SK-N-SH (cell line): ENCODE measurements at regions not wholly inside any gene's neighbourhood (a gene's known extent, or its start where the extent isn't known, plus 50 kb on each side); places are given as distances from the start of the nearest gene placed in this dataset.

Experiments used
- CTCF ChIA-PET: fragments of 300-600, 350-600 bp; formaldehyde crosslinking; extraction: SDS; loops from one replicate; lab custom pipeline; 2021; lab: Yijun Ruan, JAX
- POLR2A ChIA-PET: fragments of 350-600 bp; sonication (Branson Sonifier 250); formaldehyde crosslinking; extraction: SDS; loops from one replicate; lab custom pipeline; 2020; ENCODE audit warnings: antibody characterized with exemption, inconsistent platforms; lab: Yijun Ruan, JAX
- DNase-seq: peaks from one replicate; pipeline ENCODE4 v3.0.0; 2012
- H2AFZ ChIP-seq: fragments of 200-600 bp; sonication (generic); 2 replicates; pipeline ENCODE4 v1.8.1; 2016; ENCODE audit warnings: antibody characterized with exemption, mild to moderate bottlenecking, low read depth
- H3F3A ChIP-seq: fragments of 200-600 bp; sonication (generic); replicated peaks from 2 replicates; pipeline ENCODE3; 2016; ENCODE audit warnings: antibody characterized with exemption, mild to moderate bottlenecking; ENCODE audit not compliant: insufficient read depth
- H3K27ac ChIP-seq, 2 experiments: fragments of 200-500 bp in 1 of 2; fragments of 200-600 bp in 1 of 2; sonication (Bioruptor generic) in 1 of 2; sonication (generic), shearing (Covaris generic) in 1 of 2; 2 replicates each; pipeline versions ENCODE4 v1.5.1 to v1.6.1; 2014 to 2016; ENCODE audit warnings: low read depth in 2 of 2, inconsistent platforms in 1 of 2, low read length in 1 of 2, mild to moderate bottlenecking in 1 of 2, mixed read lengths in 1 of 2
- H3K27me3 ChIP-seq: fragments of 200-600 bp; sonication (generic), shearing (Covaris generic); 2 replicates; pipeline ENCODE4 v1.6.1; 2016; ENCODE audit warnings: mixed run types; ENCODE audit not compliant: insufficient read depth
- H3K36me3 ChIP-seq, 2 experiments: fragments of 200-500 bp in 1 of 2; fragments of 200-600 bp in 1 of 2; sonication (Bioruptor generic) in 1 of 2; sonication (generic) in 1 of 2; replicated peaks in 1 of 2; 2 replicates each; pipeline versions ENCODE3 to v1.5.1; 2014 to 2016; ENCODE audit warnings: low read length in 1 of 2, mild to moderate bottlenecking in 1 of 2; ENCODE audit not compliant: insufficient read depth in 2 of 2, control insufficient read depth in 1 of 2
- H3K4me1 ChIP-seq, 2 experiments: fragments of 200-500 bp in 1 of 2; fragments of 200-600 bp in 1 of 2; sonication (Bioruptor generic) in 1 of 2; sonication (generic), shearing (Covaris generic) in 1 of 2; 2 replicates each; pipeline versions ENCODE4 v1.5.1 to v1.6.1; 2014 to 2016; ENCODE audit warnings: low read depth in 1 of 2, low read length in 1 of 2, mixed run types in 1 of 2; ENCODE audit not compliant: insufficient read depth in 2 of 2, control insufficient read depth in 1 of 2
- H3K4me2 ChIP-seq: fragments of 200-600 bp; sonication (generic), shearing (Covaris generic); 2 replicates; pipeline ENCODE4 v1.6.1; 2017; ENCODE audit warnings: mixed run types
- H3K4me3 ChIP-seq, 2 experiments: fragments of 200-500 bp in 1 of 2; fragments of 200-600 bp in 1 of 2; sonication (Bioruptor generic) in 1 of 2; sonication (generic), shearing (Covaris generic) in 1 of 2; 2 replicates each; pipeline versions ENCODE4 v1.5.1 to v1.8.1; 2014 to 2016; ENCODE audit warnings: low read depth in 2 of 2, inconsistent platforms in 1 of 2, low read length in 1 of 2, mild to moderate bottlenecking in 1 of 2, mixed read lengths in 1 of 2, moderate library complexity in 1 of 2
- H3K79me2 ChIP-seq: fragments of 200-600 bp; sonication (generic); 2 replicates; pipeline ENCODE4 v1.8.1; 2017; ENCODE audit warnings: mild to moderate bottlenecking; ENCODE audit not compliant: insufficient read depth
- H3K9ac ChIP-seq: fragments of 200-600 bp; sonication (generic); 2 replicates; pipeline ENCODE4 v1.6.1; 2017; ENCODE audit warnings: mixed run types
- H3K9me2 ChIP-seq: fragments of 200-600 bp; sonication (generic); 2 replicates; pipeline ENCODE4 v1.6.1; 2017; ENCODE audit warnings: mixed run types
- H3K9me3 ChIP-seq: fragments of 200-600 bp; sonication (generic); 2 replicates; pipeline ENCODE4 v1.6.1; 2017; ENCODE audit warnings: mixed run types, mild to moderate bottlenecking, moderate library complexity
- H4K20me1 ChIP-seq: fragments of 200-600 bp; sonication (generic); 2 replicates; pipeline ENCODE4 v1.6.1; 2017; ENCODE audit warnings: mild to moderate bottlenecking, mixed run types; ENCODE audit not compliant: insufficient read depth
- CTCF ChIP-seq: fragments of 200-600 bp; sonication (generic); IDR thresholded peaks from 2 replicates; pipeline ENCODE4 v1.6.1; 2017; ENCODE audit warnings: antibody characterized with exemption, mild to moderate bottlenecking, moderate library complexity
- FOSL2 ChIP-seq: IDR thresholded peaks from 2 replicates; pipeline ENCODE4 v1.4.0; 2012; ENCODE audit warnings: low read depth, mild to moderate bottlenecking, moderate library complexity, borderline replicate concordance
- FOXJ3 ChIP-seq: sonication (generic); formaldehyde crosslinking; IDR thresholded peaks from 2 replicates; pipeline ENCODE4 v1.5.1; 2020; ENCODE audit warnings: mild to moderate bottlenecking, missing genetic modification reagents
- GABPA ChIP-seq: IDR thresholded peaks from 2 replicates; pipeline ENCODE4 v1.4.0; 2012; ENCODE audit warnings: low read depth, mild to moderate bottlenecking
- GATA2 ChIP-seq: sonication (generic); formaldehyde crosslinking; IDR thresholded peaks from 2 replicates; pipeline ENCODE4 v1.5.0; 2020; ENCODE audit warnings: mild to moderate bottlenecking, missing genetic modification reagents
- IRF3 ChIP-seq: fragments of 150-350 bp; IDR thresholded peaks from 2 replicates; pipeline ENCODE4 v1.6.1; 2016; ENCODE audit warnings: mild to moderate bottlenecking, low read depth, low read length
- JUND ChIP-seq: IDR thresholded peaks from 2 replicates; pipeline ENCODE4 v1.4.0; 2012
- MAX ChIP-seq: IDR thresholded peaks from 2 replicates; pipeline ENCODE4 v1.4.0; 2012; ENCODE audit warnings: low read depth
- MXI1 ChIP-seq: IDR thresholded peaks from 2 replicates; pipeline ENCODE4 v1.6.1; 2012; ENCODE audit warnings: mild to moderate bottlenecking, low read depth, low read length, improper control_type of control experiment
- POLR2AphosphoS5 ChIP-seq: IDR thresholded peaks from 2 replicates; pipeline ENCODE4 v1.6.1; 2012; ENCODE audit warnings: low read depth, low read length
- REST ChIP-seq: IDR thresholded peaks from 2 replicates; pipeline ENCODE4 v1.6.1; 2012; ENCODE audit warnings: mild to moderate bottlenecking, low read depth, low read length, moderate library complexity
- RFX5 ChIP-seq: IDR thresholded peaks from 2 replicates; pipeline ENCODE4 v1.6.1; 2012; ENCODE audit warnings: mild to moderate bottlenecking, improper control_type of control experiment, low read length
- SIN3A ChIP-seq: IDR thresholded peaks from 2 replicates; pipeline ENCODE4 v1.6.1; 2012; ENCODE audit warnings: low read depth, mild to moderate bottlenecking, low read length, moderate library complexity, borderline replicate concordance
- SMC3 ChIP-seq: IDR thresholded peaks from 2 replicates; pipeline ENCODE4 v1.6.1; 2012; ENCODE audit warnings: low read depth, low read length, improper control_type of control experiment
- TEAD4 ChIP-seq: IDR thresholded peaks from 2 replicates; pipeline ENCODE4 v1.4.0; 2012; ENCODE audit warnings: mild to moderate bottlenecking, borderline replicate concordance; ENCODE audit not compliant: insufficient read depth
- WGBS: methylation state at CpG from one replicate; pipeline ENCODE4 v1.1.6; 2017; ENCODE audit warnings: low lambda C conversion rate; 5-methylcytosine and 5-hydroxymethylcytosine counted together
- TF ChIP-seq, protein P1 (sequence below): IDR thresholded peaks from 2 replicates; pipeline ENCODE4 v1.4.0; 2012; ENCODE audit warnings: low read depth, borderline replicate concordance

DNA sequence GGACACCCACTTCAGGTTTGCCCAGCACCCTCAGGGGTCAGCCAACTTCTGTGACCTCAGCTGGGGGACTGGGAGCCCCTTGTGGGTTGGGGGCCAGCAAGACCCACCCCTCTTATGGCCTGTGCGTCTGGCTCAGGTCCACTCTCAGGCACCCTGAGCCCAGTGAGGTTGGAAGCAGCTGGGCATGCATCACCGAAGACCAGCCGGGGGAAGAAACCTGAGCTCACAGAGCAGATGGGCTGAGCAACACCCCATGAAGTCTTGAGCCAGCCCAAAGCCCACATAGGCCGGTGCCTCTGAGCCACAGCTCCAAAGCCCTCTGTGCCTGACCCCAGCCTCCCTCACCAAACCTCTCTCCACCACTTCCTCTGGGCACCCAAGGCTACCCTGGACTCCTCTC, 166.7 kb downstream of the RBFOX3 start:
- Histone ChIP-seq H3K9me3 (no peaks in the 10 kb centered on the region), H3K9ac (no peak overlapping the region), H3K4me2 (no peak overlapping the region), H3K79me2 (no peaks in the 10 kb centered on the region), H3K27me3 (no peaks in the 10 kb centered on the region), H2AFZ (no peak overlapping the region), H3K36me3 (no peaks in the 10 kb centered on the region), H4K20me1 (no peaks in the 10 kb centered on the region), H3K4me1 (no peaks in the 10 kb centered on the region), H3K4me3 (no peak overlapping the region), H3K9me2 (no peaks in the 10 kb centered on the region), H3F3A (no peaks in the 10 kb centered on the region)
- CTCF ChIA-PET = interaction anchor here (1.8 kb wide), 1 partner anchor 43 kb away, joined by 5 read pairs; no protein-coding TSS in a partner anchor
- no peak for DNase-seq
- POLR2A ChIA-PET = no interaction called here
- TF ChIP-seq, protein P1, sequence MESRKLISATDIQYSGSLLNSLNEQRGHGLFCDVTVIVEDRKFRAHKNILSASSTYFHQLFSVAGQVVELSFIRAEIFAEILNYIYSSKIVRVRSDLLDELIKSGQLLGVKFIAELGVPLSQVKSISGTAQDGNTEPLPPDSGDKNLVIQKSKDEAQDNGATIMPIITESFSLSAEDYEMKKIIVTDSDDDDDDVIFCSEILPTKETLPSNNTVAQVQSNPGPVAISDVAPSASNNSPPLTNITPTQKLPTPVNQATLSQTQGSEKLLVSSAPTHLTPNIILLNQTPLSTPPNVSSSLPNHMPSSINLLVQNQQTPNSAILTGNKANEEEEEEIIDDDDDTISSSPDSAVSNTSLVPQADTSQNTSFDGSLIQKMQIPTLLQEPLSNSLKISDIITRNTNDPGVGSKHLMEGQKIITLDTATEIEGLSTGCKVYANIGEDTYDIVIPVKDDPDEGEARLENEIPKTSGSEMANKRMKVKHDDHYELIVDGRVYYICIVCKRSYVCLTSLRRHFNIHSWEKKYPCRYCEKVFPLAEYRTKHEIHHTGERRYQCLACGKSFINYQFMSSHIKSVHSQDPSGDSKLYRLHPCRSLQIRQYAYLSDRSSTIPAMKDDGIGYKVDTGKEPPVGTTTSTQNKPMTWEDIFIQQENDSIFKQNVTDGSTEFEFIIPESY = no peak
- TF ChIP-seq, all 33 proteins: peak for 0
- no peak overlapping the region for H3K27ac ChIP-seq
- 80% methylated on average over 1 of the region's 4 CpGs for WGBS

DNA sequence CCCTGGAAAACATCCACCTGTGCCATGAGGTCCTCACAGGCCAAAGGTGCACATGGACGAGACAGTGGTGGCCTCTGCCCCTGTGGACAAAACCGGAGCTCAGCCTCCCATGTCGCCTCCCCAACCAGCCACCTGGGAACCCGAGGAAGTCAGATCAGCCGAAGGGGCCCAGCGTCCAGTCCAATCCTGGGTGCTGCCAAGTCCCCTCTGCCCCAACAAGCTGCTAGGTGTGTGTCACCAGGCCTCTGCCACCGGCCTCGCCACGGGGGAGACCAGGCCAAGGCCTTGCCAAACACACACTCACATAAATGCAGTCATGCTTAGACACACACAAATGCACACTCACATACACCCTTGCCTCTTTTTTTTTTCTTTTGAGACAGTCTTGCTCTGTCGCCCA, 167.8 kb downstream of the RBFOX3 start:
- TF ChIP-seq RFX5 = no peak
- no peak for TF ChIP-seq JUND
- TF ChIP-seq MAX = no peak
- TF ChIP-seq CTCF = no peak
- no peak for TF ChIP-seq FOXJ3 (CRISPR knock-in tag)
- TF ChIP-seq TEAD4 = no peak
- no peak for TF ChIP-seq GABPA
- no peak for TF ChIP-seq FOSL2
- TF ChIP-seq REST = no peak
- no peak for TF ChIP-seq MXI1
- no peak for TF ChIP-seq IRF3
- TF ChIP-seq SIN3A = no peak
- no peak for TF ChIP-seq POLR2AphosphoS5
- no peak for TF ChIP-seq SMC3
- TF ChIP-seq GATA2 (CRISPR knock-in tag) = no peak
- Histone ChIP-seq H3F3A (no peaks in the 10 kb centered on the region), H3K4me2 (no peak overlapping the region), H3K36me3 (no peaks in the 10 kb centered on the region), H3K27ac (no peak overlapping the region), H3K27me3 (no peaks in the 10 kb centered on the region), H3K4me3 (no peak overlapping the region), H2AFZ (no peak overlapping the region), H4K20me1 (no peaks in the 10 kb centered on the region), H3K9me2 (no peaks in the 10 kb centered on the region), H3K9ac (no peak overlapping the region), H3K79me2 (no peaks in the 10 kb centered on the region), H3K4me1 (no peaks in the 10 kb centered on the region), H3K9me3 (no peaks in the 10 kb centered on the region)
- no peak for DNase-seq
- 54% methylated on average over 7 of the region's 10 CpGs for WGBS
- ChIA-PET CTCF (interaction anchor here (0.7 to 1.8 kb wide), 6 partner anchors 36 to 1134 kb away, joined by 3 to 5 read pairs (median 3); no protein-coding TSS in a partner anchor), POLR2A (no interaction called here)
